ENCODE measurements at regions not wholly inside any gene's neighbourhood (a gene's known extent, or its start where the extent isn't known, plus 50 kb on each side); places are given as distances from the start of the nearest gene placed in this dataset.
A peak's percentile ranks its signal among the peaks of the same experiment; 100 is the strongest.

DNA sequence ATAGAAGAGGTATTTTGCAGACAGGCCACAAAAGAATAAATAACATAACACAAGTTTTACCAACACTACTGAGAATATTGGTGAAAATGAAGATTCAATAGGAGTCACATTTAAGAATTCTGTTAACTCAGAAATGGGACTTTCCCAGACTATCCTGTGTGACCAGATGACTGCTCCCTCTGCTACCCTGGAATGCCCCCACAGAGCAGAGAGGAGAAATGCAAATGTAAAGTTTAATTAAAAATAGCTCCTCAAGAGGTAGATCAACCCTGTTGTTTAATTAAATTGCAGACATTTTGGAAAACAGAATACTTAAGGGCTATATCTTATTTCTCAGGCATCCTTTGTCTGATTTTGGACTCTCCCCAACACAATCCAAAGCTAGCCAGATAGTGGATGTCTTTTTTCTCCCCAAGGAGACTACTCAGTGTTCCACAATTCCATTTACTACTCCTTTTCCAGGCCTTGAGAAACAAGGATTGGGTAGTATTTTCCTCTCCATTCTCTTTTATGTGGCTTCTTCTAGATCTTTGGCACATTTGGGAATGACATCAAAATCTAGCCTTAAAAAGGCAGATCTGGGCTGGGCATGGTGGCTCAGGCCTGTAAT lies 104.7 kb upstream of the TSC22D1 start:
- peaks cover 10% of the 10 kb centered on the region for H3K4me1 ChIP-seq (ENCODE audit: low read length)
- TF ChIP-seq, protein P1, sequence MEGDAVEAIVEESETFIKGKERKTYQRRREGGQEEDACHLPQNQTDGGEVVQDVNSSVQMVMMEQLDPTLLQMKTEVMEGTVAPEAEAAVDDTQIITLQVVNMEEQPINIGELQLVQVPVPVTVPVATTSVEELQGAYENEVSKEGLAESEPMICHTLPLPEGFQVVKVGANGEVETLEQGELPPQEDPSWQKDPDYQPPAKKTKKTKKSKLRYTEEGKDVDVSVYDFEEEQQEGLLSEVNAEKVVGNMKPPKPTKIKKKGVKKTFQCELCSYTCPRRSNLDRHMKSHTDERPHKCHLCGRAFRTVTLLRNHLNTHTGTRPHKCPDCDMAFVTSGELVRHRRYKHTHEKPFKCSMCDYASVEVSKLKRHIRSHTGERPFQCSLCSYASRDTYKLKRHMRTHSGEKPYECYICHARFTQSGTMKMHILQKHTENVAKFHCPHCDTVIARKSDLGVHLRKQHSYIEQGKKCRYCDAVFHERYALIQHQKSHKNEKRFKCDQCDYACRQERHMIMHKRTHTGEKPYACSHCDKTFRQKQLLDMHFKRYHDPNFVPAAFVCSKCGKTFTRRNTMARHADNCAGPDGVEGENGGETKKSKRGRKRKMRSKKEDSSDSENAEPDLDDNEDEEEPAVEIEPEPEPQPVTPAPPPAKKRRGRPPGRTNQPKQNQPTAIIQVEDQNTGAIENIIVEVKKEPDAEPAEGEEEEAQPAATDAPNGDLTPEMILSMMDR (IDR thresholded peaks at IDR 0.05; ENCODE audit: low read depth, low read length) = no peak
- H3K27ac ChIP-seq (ENCODE audit: low read length) = 0 out of 2 replicates have a peak overlapping the region, but pooled peaks have one; percentile 25
- H3K27me3 ChIP-seq (ENCODE audit: low read depth, low read length) = no peaks in the 10 kb centered on the region
- no peaks in the 10 kb centered on the region for H4K20me1 ChIP-seq (ENCODE audit: insufficient read depth, low read length)
- H3K4me3 ChIP-seq (ENCODE audit: low read length) = no peak overlapping the region
- H3K4me2 ChIP-seq (ENCODE audit: low read length) = peak overlapping the region; percentile 4
- no peaks in the 10 kb centered on the region; the same call in 1 of the 2 replicates for H3K9me3 ChIP-seq (ENCODE audit: insufficient read depth, low read length)
- H3K79me2 ChIP-seq (ENCODE audit: low read length) = no peaks in the 10 kb centered on the region
- no peak overlapping the region for H3K9ac ChIP-seq (ENCODE audit: low read length)
- H3K36me3 ChIP-seq (replicated peaks; ENCODE audit: low read depth, low read length) = peaks cover 4% of the 10 kb centered on the region
- H2AFZ ChIP-seq (ENCODE audit: low read depth, low read length) = no peak overlapping the region

DNA sequence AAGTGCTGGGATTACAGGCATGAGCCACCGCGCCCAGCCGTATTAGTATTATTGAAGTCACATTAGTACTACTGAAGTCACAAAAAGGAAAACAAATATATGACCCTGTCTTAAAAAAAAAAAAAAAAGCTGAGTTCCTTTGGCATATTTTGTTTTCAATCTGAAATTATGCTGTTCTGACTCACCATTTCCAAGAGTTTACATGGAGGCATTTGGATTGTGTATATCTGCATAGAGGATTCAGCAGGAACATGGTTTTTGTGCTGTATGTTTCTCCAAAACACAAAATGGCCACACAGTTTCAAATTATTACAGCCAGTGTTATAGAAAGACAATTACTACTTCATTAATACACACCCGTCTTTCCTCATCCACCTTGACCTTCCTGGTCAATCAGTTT lies 103.5 kb upstream of the TSC22D1 start:
- no peaks in the 10 kb centered on the region for H3K79me2 ChIP-seq (ENCODE audit: low read length)
- TF ChIP-seq, protein P1 (IDR thresholded peaks at IDR 0.05; ENCODE audit: low read depth, low read length) = no peak
- TF ChIP-seq EZH2phosphoT487 (IDR thresholded peaks at IDR 0.05; ENCODE audit: low read depth) = no peak

DNA sequence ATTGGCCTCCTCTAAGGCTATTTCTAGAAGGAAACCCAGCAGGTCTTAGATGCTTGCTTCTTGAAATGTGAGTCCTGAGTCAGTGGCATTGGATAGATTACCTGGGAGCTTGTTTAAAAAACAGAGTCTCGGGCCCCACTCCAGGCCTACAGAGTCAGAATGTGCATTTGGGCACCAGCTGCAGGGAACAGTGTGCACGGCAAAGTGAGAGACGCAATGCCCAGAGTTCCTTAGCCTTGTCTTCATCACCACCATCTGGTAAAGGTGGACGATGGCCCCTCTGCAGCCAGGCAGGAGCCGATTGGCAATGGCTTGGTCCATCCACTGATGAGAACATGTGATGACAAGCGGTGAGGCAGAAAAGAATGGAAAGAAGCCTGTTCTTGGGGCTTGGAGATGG lies 102.1 kb upstream of the TSC22D1 start:
- H3K4me3 ChIP-seq (ENCODE audit: low read length) = no peak overlapping the region

More for the DNA sequence above, 103.5 kb upstream of the TSC22D1 start:
- H3K9ac ChIP-seq (ENCODE audit: low read length) = no peak overlapping the region
- no peak overlapping the region for H2AFZ ChIP-seq (ENCODE audit: low read depth, low read length)
- no peaks in the 10 kb centered on the region for H4K20me1 ChIP-seq (ENCODE audit: insufficient read depth, low read length)
- H3K36me3 ChIP-seq (replicated peaks; ENCODE audit: low read depth, low read length) = peaks cover 4% of the 10 kb centered on the region
- H3K4me2 ChIP-seq (ENCODE audit: low read length) = no peak overlapping the region
- H3K4me3 ChIP-seq (ENCODE audit: low read length) = no peak overlapping the region
- no peaks in the 10 kb centered on the region; the same call in 1 of the 2 replicates for H3K9me3 ChIP-seq (ENCODE audit: insufficient read depth, low read length)
- no peak overlapping the region for H3K27ac ChIP-seq (ENCODE audit: low read length)
- H3K4me1 ChIP-seq (ENCODE audit: low read length) = peaks cover 10% of the 10 kb centered on the region
- no peaks in the 10 kb centered on the region for H3K27me3 ChIP-seq (ENCODE audit: low read depth, low read length)

DNA sequence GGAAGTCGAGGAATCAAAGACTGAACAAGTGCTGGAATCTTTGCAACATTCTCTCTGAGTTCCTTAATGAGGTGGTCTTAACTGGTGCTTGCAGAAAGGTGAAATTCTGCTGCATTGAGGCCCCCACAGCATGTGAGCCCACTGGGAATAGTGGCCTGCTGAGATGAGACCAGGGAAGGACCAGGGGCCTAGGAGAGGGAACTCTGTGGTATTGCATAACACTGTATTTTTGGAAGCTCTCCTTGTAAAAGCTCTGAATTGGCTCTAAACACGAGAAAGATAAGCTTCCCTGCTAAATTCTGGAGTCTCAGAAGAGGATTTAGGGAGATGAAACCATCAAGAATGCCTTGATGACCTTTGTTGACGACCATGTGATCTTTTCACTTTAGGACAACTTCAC lies 100.4 kb upstream of the TSC22D1 start:
- no peak overlapping the region for H2AFZ ChIP-seq (ENCODE audit: low read depth, low read length)

More for the DNA sequence above, 102.1 kb upstream of the TSC22D1 start:
- no peaks in the 10 kb centered on the region; the same call in 1 of the 2 replicates for H3K9me3 ChIP-seq (ENCODE audit: insufficient read depth, low read length)
- H4K20me1 ChIP-seq (ENCODE audit: insufficient read depth, low read length) = no peaks in the 10 kb centered on the region
- no peaks in the 10 kb centered on the region for H3K27me3 ChIP-seq (ENCODE audit: low read depth, low read length)
- TF ChIP-seq, protein P1 (IDR thresholded peaks at IDR 0.05; ENCODE audit: low read depth, low read length) = no peak
- TF ChIP-seq EZH2phosphoT487 (IDR thresholded peaks at IDR 0.05; ENCODE audit: low read depth) = no peak
- no peak overlapping the region for H3K4me2 ChIP-seq (ENCODE audit: low read length)
- peaks cover 4% of the 10 kb centered on the region for H3K36me3 ChIP-seq (replicated peaks; ENCODE audit: low read depth, low read length)
- H3K79me2 ChIP-seq (ENCODE audit: low read length) = no peaks in the 10 kb centered on the region
- H3K4me1 ChIP-seq (ENCODE audit: low read length) = peaks cover 10% of the 10 kb centered on the region
- no peak overlapping the region for H3K9ac ChIP-seq (ENCODE audit: low read length)
- no peak overlapping the region for H3K27ac ChIP-seq (ENCODE audit: low read length)
- H2AFZ ChIP-seq (ENCODE audit: low read depth, low read length) = no peak overlapping the region

More for the DNA sequence above, 100.4 kb upstream of the TSC22D1 start:
- Histone ChIP-seq H3K4me3 (ENCODE audit: low read length) (no peak overlapping the region), H3K9me3 (ENCODE audit: insufficient read depth, low read length) (no peaks in the 10 kb centered on the region; the same call in 1 of the 2 replicates), H3K4me2 (ENCODE audit: low read length) (no peak overlapping the region), H3K9ac (ENCODE audit: low read length) (no peak overlapping the region), H4K20me1 (ENCODE audit: insufficient read depth, low read length) (no peaks in the 10 kb centered on the region), H3K79me2 (ENCODE audit: low read length) (no peaks in the 10 kb centered on the region), H3K36me3 (replicated peaks; ENCODE audit: low read depth, low read length) (peaks cover 4% of the 10 kb centered on the region), H3K27ac (ENCODE audit: low read length) (no peak overlapping the region), H3K4me1 (ENCODE audit: low read length) (peaks cover 10% of the 10 kb centered on the region), H3K27me3 (ENCODE audit: low read depth, low read length) (no peaks in the 10 kb centered on the region)
- no peak for TF ChIP-seq EZH2phosphoT487 (IDR thresholded peaks at IDR 0.05; ENCODE audit: low read depth)
- TF ChIP-seq, protein P1 (IDR thresholded peaks at IDR 0.05; ENCODE audit: low read depth, low read length) = no peak
